ENCODE measurements at regions not wholly inside any gene's neighbourhood (a gene's known extent, or its start where the extent isn't known, plus 50 kb on each side); places are given as distances from the start of the nearest gene placed in this dataset.

DNA sequence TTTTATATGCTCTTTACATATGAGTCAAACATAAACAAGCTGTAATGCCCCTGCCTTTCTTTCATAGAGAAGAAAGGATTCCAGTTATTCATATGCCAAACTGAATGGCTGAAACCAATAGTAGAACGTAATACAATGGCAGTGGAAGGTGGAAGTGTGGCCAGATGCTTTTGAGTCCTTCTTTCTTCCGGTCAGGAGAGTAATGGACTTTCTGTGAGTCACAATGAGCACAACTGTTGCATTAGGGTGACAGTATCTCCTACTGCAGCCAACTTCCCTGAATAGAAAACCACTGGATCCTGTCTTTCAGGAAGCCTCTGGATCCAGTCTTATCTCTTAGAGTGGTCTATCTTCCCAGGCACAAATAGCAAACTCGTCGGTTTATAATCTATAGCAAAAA, 855.2 kb downstream of the MAT2B start:
- TF ChIP-seq POLR2AphosphoS5 (IDR thresholded peaks at IDR 0.05; ENCODE audit: borderline replicate concordance, low read depth, low read length) (no peak), EZH2 (IDR thresholded peaks at IDR 0.05) (no peak), FOXP2 (optimal IDR thresholded peaks at IDR 0.05; ENCODE audit: control extremely low read depth, extremely low read length, insufficient read depth) (no peak)
